ENCODE measurements at regions not wholly inside any gene's neighbourhood (a gene's known extent, or its start where the extent isn't known, plus 50 kb on each side); places are given as distances from the start of the nearest gene placed in this dataset.

DNA sequence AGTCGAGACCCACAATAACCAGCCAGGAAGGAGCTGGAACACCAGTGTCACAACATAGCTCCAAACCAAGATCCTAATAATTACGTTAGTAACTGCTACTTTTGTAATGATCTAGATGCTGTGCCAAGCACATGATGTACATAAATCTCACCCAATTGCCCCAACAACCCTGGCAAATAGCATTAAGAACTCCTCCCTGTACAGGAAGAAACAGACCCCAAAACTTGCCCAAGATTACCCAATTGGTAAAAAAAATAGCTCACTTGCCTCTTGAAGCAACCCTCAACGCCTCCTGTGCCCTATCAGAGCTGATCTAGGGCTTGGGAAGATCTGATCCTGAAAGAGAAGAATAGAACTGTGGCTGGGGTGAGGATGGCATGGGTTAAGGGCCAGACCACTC lies 628.7 kb upstream of the AUTS2 start:
- Histone ChIP-seq H2AFZ (no peak overlapping the region), H3K4me1 (ENCODE audit: insufficient read depth) (peaks cover 6% of the 10 kb centered on the region), H3K27ac (ENCODE audit: low read depth) (no peak overlapping the region), H3K4me2 (no peak overlapping the region), H3K36me3 (ENCODE audit: insufficient read depth) (no peaks in the 10 kb centered on the region; the same call in 1 of the 2 replicates), H3K4me3 (no peak overlapping the region), H3K79me2 (replicated peaks; ENCODE audit: insufficient read depth) (no peaks in the 10 kb centered on the region), H4K20me1 (replicated peaks; ENCODE audit: insufficient read depth) (no peaks in the 10 kb centered on the region), H3F3A (replicated peaks; ENCODE audit: low read depth) (no peaks in the 10 kb centered on the region), H3K27me3 (ENCODE audit: insufficient read depth) (no peaks in the 10 kb centered on the region), H3K9me2 (ENCODE audit: insufficient read depth) (0 out of 2 replicates have a peak, but pooled peaks cover 2% of the 10 kb centered on the region)
- Mint-ChIP-seq H3K27ac (no peak overlapping the region), H3K36me3 (ENCODE audit: low read depth) (peaks cover 32% of the 10 kb centered on the region), H3K9me3 (peaks cover 96% of the 10 kb centered on the region), H3K27me3 (ENCODE audit: insufficient read depth, low read depth, poor library complexity) (peaks cover 2% of the 10 kb centered on the region), H3K4me3 (no peak overlapping the region), H3K4me1 (no peaks in the 10 kb centered on the region)
- TF ChIP-seq NANOG (IDR thresholded peaks at IDR 0.05; ENCODE audit: borderline replicate concordance): no peak
- TF ChIP-seq, protein P1, sequence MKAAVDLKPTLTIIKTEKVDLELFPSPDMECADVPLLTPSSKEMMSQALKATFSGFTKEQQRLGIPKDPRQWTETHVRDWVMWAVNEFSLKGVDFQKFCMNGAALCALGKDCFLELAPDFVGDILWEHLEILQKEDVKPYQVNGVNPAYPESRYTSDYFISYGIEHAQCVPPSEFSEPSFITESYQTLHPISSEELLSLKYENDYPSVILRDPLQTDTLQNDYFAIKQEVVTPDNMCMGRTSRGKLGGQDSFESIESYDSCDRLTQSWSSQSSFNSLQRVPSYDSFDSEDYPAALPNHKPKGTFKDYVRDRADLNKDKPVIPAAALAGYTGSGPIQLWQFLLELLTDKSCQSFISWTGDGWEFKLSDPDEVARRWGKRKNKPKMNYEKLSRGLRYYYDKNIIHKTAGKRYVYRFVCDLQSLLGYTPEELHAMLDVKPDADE (IDR thresholded peaks at IDR 0.05): no peak
- TF ChIP-seq EZH2phosphoT487 (IDR thresholded peaks at IDR 0.05; ENCODE audit: unreplicated experiment): no peak
- no peak for TF ChIP-seq ZNF114 (CRISPR knock-in tag; IDR thresholded peaks at IDR 0.05)
- TF ChIP-seq CREB1 (CRISPR knock-in tag; IDR thresholded peaks at IDR 0.05; ENCODE audit: low read depth): no peak
- no peak for TF ChIP-seq POLR2AphosphoS5 (IDR thresholded peaks at IDR 0.05; ENCODE audit: low read depth)
- TF ChIP-seq ZNF331 (CRISPR knock-in tag; IDR thresholded peaks at IDR 0.05; ENCODE audit: low read depth): no peak
- TF ChIP-seq STAT1 (IDR thresholded peaks at IDR 0.05; ENCODE audit: unreplicated experiment): no peak
- TF ChIP-seq, protein P2, sequence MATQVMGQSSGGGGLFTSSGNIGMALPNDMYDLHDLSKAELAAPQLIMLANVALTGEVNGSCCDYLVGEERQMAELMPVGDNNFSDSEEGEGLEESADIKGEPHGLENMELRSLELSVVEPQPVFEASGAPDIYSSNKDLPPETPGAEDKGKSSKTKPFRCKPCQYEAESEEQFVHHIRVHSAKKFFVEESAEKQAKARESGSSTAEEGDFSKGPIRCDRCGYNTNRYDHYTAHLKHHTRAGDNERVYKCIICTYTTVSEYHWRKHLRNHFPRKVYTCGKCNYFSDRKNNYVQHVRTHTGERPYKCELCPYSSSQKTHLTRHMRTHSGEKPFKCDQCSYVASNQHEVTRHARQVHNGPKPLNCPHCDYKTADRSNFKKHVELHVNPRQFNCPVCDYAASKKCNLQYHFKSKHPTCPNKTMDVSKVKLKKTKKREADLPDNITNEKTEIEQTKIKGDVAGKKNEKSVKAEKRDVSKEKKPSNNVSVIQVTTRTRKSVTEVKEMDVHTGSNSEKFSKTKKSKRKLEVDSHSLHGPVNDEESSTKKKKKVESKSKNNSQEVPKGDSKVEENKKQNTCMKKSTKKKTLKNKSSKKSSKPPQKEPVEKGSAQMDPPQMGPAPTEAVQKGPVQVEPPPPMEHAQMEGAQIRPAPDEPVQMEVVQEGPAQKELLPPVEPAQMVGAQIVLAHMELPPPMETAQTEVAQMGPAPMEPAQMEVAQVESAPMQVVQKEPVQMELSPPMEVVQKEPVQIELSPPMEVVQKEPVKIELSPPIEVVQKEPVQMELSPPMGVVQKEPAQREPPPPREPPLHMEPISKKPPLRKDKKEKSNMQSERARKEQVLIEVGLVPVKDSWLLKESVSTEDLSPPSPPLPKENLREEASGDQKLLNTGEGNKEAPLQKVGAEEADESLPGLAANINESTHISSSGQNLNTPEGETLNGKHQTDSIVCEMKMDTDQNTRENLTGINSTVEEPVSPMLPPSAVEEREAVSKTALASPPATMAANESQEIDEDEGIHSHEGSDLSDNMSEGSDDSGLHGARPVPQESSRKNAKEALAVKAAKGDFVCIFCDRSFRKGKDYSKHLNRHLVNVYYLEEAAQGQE (IDR thresholded peaks at IDR 0.05; ENCODE audit: unreplicated experiment): no peak
- no peak for TF ChIP-seq EZH2 (IDR thresholded peaks at IDR 0.05; ENCODE audit: low read depth, unreplicated experiment)
- TF ChIP-seq JUNB (IDR thresholded peaks at IDR 0.05; ENCODE audit: unreplicated experiment): no peak
- TF ChIP-seq, protein P3, sequence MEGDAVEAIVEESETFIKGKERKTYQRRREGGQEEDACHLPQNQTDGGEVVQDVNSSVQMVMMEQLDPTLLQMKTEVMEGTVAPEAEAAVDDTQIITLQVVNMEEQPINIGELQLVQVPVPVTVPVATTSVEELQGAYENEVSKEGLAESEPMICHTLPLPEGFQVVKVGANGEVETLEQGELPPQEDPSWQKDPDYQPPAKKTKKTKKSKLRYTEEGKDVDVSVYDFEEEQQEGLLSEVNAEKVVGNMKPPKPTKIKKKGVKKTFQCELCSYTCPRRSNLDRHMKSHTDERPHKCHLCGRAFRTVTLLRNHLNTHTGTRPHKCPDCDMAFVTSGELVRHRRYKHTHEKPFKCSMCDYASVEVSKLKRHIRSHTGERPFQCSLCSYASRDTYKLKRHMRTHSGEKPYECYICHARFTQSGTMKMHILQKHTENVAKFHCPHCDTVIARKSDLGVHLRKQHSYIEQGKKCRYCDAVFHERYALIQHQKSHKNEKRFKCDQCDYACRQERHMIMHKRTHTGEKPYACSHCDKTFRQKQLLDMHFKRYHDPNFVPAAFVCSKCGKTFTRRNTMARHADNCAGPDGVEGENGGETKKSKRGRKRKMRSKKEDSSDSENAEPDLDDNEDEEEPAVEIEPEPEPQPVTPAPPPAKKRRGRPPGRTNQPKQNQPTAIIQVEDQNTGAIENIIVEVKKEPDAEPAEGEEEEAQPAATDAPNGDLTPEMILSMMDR (conservative IDR thresholded peaks at IDR 0.05; ENCODE audit: low read depth in 2 of 2): no peak
- TF ChIP-seq, protein P4, sequence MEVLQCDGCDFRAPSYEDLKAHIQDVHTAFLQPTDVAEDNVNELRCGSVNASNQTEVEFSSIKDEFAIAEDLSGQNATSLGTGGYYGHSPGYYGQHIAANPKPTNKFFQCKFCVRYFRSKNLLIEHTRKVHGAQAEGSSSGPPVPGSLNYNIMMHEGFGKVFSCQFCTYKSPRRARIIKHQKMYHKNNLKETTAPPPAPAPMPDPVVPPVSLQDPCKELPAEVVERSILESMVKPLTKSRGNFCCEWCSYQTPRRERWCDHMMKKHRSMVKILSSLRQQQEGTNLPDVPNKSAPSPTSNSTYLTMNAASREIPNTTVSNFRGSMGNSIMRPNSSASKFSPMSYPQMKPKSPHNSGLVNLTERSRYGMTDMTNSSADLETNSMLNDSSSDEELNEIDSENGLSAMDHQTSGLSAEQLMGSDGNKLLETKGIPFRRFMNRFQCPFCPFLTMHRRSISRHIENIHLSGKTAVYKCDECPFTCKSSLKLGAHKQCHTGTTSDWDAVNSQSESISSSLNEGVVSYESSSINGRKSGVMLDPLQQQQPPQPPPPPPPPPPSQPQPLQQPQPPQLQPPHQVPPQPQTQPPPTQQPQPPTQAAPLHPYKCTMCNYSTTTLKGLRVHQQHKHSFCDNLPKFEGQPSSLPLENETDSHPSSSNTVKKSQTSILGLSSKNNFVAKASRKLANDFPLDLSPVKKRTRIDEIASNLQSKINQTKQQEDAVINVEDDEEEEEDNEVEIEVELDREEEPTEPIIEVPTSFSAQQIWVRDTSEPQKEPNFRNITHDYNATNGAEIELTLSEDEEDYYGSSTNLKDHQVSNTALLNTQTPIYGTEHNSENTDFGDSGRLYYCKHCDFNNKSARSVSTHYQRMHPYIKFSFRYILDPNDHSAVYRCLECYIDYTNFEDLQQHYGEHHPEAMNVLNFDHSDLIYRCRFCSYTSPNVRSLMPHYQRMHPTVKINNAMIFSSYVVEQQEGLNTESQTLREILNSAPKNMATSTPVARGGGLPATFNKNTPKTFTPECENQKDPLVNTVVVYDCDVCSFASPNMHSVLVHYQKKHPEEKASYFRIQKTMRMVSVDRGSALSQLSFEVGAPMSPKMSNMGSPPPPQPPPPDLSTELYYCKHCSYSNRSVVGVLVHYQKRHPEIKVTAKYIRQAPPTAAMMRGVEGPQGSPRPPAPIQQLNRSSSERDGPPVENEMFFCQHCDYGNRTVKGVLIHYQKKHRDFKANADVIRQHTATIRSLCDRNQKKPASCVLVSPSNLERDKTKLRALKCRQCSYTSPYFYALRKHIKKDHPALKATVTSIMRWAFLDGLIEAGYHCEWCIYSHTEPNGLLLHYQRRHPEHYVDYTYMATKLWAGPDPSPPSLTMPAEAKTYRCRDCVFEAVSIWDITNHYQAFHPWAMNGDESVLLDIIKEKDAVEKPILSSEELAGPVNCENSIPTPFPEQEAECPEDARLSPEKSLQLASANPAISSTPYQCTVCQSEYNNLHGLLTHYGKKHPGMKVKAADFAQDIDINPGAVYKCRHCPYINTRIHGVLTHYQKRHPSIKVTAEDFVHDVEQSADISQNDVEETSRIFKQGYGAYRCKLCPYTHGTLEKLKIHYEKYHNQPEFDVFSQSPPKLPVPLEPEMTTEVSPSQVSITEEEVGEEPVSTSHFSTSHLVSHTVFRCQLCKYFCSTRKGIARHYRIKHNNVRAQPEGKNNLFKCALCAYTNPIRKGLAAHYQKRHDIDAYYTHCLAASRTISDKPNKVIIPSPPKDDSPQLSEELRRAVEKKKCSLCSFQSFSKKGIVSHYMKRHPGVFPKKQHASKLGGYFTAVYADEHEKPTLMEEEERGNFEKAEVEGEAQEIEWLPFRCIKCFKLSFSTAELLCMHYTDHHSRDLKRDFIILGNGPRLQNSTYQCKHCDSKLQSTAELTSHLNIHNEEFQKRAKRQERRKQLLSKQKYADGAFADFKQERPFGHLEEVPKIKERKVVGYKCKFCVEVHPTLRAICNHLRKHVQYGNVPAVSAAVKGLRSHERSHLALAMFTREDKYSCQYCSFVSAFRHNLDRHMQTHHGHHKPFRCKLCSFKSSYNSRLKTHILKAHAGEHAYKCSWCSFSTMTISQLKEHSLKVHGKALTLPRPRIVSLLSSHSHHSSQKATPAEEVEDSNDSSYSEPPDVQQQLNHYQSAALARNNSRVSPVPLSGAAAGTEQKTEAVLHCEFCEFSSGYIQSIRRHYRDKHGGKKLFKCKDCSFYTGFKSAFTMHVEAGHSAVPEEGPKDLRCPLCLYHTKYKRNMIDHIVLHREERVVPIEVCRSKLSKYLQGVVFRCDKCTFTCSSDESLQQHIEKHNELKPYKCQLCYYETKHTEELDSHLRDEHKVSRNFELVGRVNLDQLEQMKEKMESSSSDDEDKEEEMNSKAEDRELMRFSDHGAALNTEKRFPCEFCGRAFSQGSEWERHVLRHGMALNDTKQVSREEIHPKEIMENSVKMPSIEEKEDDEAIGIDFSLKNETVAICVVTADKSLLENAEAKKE (CRISPR knock-in tag; IDR thresholded peaks at IDR 0.05): no peak
- DNase-seq (ENCODE audit: low spot score) (no peak), ATAC-seq (no peak)
